ENCODE measurements at regions not wholly inside any gene's neighbourhood (a gene's known extent, or its start where the extent isn't known, plus 50 kb on each side); places are given as distances from the start of the nearest gene placed in this dataset.

GRCh38 chrX:63551856-63552255 is 200.7 kb upstream of the SPIN4 start (continued):
- TF ChIP-seq EZH2phosphoT487 (IDR thresholded peaks at IDR 0.05; ENCODE audit: unreplicated experiment) (no peak), JUNB (IDR thresholded peaks at IDR 0.05; ENCODE audit: unreplicated experiment) (no peak), NANOG (IDR thresholded peaks at IDR 0.05; ENCODE audit: borderline replicate concordance) (no peak), ZNF114 (CRISPR knock-in tag; IDR thresholded peaks at IDR 0.05) (no peak), REST (IDR thresholded peaks at IDR 0.05; ENCODE audit: unreplicated experiment) (no peak)

- Histone ChIP-seq H3K4me3 (no peak overlapping the region), H3K27me3 (ENCODE audit: insufficient read depth) (no peaks in the 10 kb centered on the region), H3K36me3 (ENCODE audit: insufficient read depth) (no peaks in the 10 kb centered on the region), H3K9me2 (ENCODE audit: insufficient read depth) (no peaks in the 10 kb centered on the region), H3K79me2 (replicated peaks; ENCODE audit: insufficient read depth) (peaks cover 30% of the 10 kb centered on the region), H4K20me1 (replicated peaks; ENCODE audit: insufficient read depth) (no peaks in the 10 kb centered on the region), H3K4me1 (ENCODE audit: insufficient read depth) (no peaks in the 10 kb centered on the region), H3F3A (replicated peaks; ENCODE audit: low read depth) (no peaks in the 10 kb centered on the region), H3K27ac (ENCODE audit: low read depth) (no peak overlapping the region), H3K4me2 (no peak overlapping the region), H2AFZ (no peak overlapping the region)
- no peak for TF ChIP-seq NANOG (IDR thresholded peaks at IDR 0.05; ENCODE audit: borderline replicate concordance)
- no peak for TF ChIP-seq JUNB (IDR thresholded peaks at IDR 0.05; ENCODE audit: unreplicated experiment)
- TF ChIP-seq, protein P1, sequence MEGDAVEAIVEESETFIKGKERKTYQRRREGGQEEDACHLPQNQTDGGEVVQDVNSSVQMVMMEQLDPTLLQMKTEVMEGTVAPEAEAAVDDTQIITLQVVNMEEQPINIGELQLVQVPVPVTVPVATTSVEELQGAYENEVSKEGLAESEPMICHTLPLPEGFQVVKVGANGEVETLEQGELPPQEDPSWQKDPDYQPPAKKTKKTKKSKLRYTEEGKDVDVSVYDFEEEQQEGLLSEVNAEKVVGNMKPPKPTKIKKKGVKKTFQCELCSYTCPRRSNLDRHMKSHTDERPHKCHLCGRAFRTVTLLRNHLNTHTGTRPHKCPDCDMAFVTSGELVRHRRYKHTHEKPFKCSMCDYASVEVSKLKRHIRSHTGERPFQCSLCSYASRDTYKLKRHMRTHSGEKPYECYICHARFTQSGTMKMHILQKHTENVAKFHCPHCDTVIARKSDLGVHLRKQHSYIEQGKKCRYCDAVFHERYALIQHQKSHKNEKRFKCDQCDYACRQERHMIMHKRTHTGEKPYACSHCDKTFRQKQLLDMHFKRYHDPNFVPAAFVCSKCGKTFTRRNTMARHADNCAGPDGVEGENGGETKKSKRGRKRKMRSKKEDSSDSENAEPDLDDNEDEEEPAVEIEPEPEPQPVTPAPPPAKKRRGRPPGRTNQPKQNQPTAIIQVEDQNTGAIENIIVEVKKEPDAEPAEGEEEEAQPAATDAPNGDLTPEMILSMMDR (conservative IDR thresholded peaks at IDR 0.05; ENCODE audit: low read depth in 2 of 2) = no peak
- TF ChIP-seq STAT1 (IDR thresholded peaks at IDR 0.05; ENCODE audit: unreplicated experiment) = no peak
- TF ChIP-seq REST (IDR thresholded peaks at IDR 0.05; ENCODE audit: unreplicated experiment) = no peak
- TF ChIP-seq, protein P2, sequence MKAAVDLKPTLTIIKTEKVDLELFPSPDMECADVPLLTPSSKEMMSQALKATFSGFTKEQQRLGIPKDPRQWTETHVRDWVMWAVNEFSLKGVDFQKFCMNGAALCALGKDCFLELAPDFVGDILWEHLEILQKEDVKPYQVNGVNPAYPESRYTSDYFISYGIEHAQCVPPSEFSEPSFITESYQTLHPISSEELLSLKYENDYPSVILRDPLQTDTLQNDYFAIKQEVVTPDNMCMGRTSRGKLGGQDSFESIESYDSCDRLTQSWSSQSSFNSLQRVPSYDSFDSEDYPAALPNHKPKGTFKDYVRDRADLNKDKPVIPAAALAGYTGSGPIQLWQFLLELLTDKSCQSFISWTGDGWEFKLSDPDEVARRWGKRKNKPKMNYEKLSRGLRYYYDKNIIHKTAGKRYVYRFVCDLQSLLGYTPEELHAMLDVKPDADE (IDR thresholded peaks at IDR 0.05) = no peak
- Mint-ChIP-seq H3K4me1 (no peaks in the 10 kb centered on the region), H3K27me3 (ENCODE audit: insufficient read depth, low read depth, poor library complexity) (no peaks in the 10 kb centered on the region), H3K36me3 (ENCODE audit: low read depth) (peaks cover 12% of the 10 kb centered on the region; the same call in 2 of the 3 replicates), H3K27ac (no peak overlapping the region), H3K9me3 (peaks cover 6% of the 10 kb centered on the region; the same call in 2 of the 3 replicates), H3K4me3 (no peak overlapping the region)
- no peak for ATAC-seq
- DNase-seq (ENCODE audit: low spot score) = no peak
Measured at GRCh38 chrX:63530654-63531053, 179.5 kb upstream of the SPIN4 start.

Measured in GM23338 (cell line).